ENCODE measurements at regions not wholly inside any gene's neighbourhood (a gene's known extent, or its start where the extent isn't known, plus 50 kb on each side); places are given as distances from the start of the nearest gene placed in this dataset.

- intact Hi-C loops (cut with DNase I), result no loop called here
- 36 to 54% (median 49%) methylated on average over 11 of the region's 11 CpGs for WGBS, 4 donors
- no peaks in the 10 kb centered on the region for H3K4me1 ChIP-seq (replicated peaks in 1 of 2)
- no peak overlapping the region for H3K4me3 ChIP-seq
- no peaks in the 10 kb centered on the region for H3K9me3 ChIP-seq (replicated peaks in 1 of 3)
- TF ChIP-seq POLR2A (IDR thresholded peaks at IDR 0.05), result no peak
- TF ChIP-seq CTCF (IDR thresholded peaks at IDR 0.05), result no peak
- H3K27ac ChIP-seq, result no peak overlapping the region
- H3K36me3 ChIP-seq (replicated peaks in 1 of 2), result no peaks in the 10 kb centered on the region
- DNase-seq, result no peak
- no peaks in the 10 kb centered on the region for H3K27me3 ChIP-seq
Observed at GRCh38 chr5:166083183-166083959, 2208.1 kb upstream of the WWC1 start.

GRCh38 chr5:166086568-166086967 is 2204.9 kb upstream of the WWC1 start:
- Histone ChIP-seq H3K4me3 (no peak overlapping the region), H3K27ac (no peak overlapping the region), H3K4me1 (replicated peaks in 1 of 2) (no peaks in the 10 kb centered on the region), H3K36me3 (replicated peaks in 1 of 2) (no peaks in the 10 kb centered on the region), H3K27me3 (no peaks in the 10 kb centered on the region), H3K9me3 (replicated peaks in 1 of 3) (no peaks in the 10 kb centered on the region)
- intact Hi-C loops (cut with DNase I), result no loop called here
- TF ChIP-seq POLR2A (IDR thresholded peaks at IDR 0.05), result no peak
- TF ChIP-seq CTCF (IDR thresholded peaks at IDR 0.05), result no peak
- DNase-seq, result no peak
- 64 to 69% (median 67%) methylated on average over 2 of the region's 2 CpGs for WGBS, 4 donors

GRCh38 chr5:166088389-166089039 is 2202.9 kb upstream of the WWC1 start:
- 25 to 35% (median 28%) methylated on average over 3 of the region's 3 CpGs for WGBS, 4 donors
- H3K9me3 ChIP-seq (replicated peaks in 1 of 3), result no peaks in the 10 kb centered on the region
- no peak overlapping the region for H3K4me3 ChIP-seq
- no peaks in the 10 kb centered on the region for H3K27me3 ChIP-seq
- no peaks in the 10 kb centered on the region for H3K36me3 ChIP-seq (replicated peaks in 1 of 2)
- intact Hi-C loops (cut with DNase I), result no loop called here
- no peak overlapping the region for H3K27ac ChIP-seq
- no peak for DNase-seq
- H3K4me1 ChIP-seq (replicated peaks in 1 of 2), result no peaks in the 10 kb centered on the region
- no peak for TF ChIP-seq POLR2A (IDR thresholded peaks at IDR 0.05)
- TF ChIP-seq CTCF (IDR thresholded peaks at IDR 0.05), result no peak

DNA sequence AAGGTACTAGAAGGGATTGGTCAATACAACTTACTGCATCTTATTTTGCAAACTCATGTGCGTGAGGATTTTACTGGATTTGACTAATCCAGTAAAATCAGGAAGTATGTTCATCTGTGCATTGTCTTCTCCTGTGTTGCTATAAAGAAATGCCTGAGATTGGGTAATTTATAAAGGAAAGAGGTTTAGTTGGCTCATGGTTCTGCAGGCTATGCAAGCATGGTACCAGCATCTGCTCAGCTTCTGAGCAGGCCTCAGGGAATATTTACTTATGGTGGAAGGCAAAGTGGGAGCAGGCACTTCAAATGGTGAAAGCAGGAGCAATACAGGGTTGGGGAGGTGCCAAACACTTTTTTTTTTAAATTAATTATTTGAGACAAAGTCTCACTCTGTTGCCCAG is 2199.5 kb upstream of the WWC1 start:
- no peak overlapping the region for H3K4me3 ChIP-seq
- no peak for DNase-seq
- no peaks in the 10 kb centered on the region for H3K9me3 ChIP-seq (replicated peaks in 1 of 3)
- H3K4me1 ChIP-seq (replicated peaks in 1 of 2), result no peaks in the 10 kb centered on the region
- no peaks in the 10 kb centered on the region for H3K36me3 ChIP-seq (replicated peaks in 1 of 2)
- 79 to 100% (median 95%) methylated on average over 1 of the region's 1 CpG for WGBS, 4 donors
- TF ChIP-seq POLR2A (IDR thresholded peaks at IDR 0.05), result no peak
- TF ChIP-seq CTCF (IDR thresholded peaks at IDR 0.05), result no peak
- no peaks in the 10 kb centered on the region for H3K27me3 ChIP-seq
- no peak overlapping the region for H3K27ac ChIP-seq
- intact Hi-C loops (cut with DNase I), result no loop called here
